ENCODE measurements at regions not wholly inside any gene's neighbourhood (a gene's known extent, or its start where the extent isn't known, plus 50 kb on each side); places are given as distances from the start of the nearest gene placed in this dataset.

DNA sequence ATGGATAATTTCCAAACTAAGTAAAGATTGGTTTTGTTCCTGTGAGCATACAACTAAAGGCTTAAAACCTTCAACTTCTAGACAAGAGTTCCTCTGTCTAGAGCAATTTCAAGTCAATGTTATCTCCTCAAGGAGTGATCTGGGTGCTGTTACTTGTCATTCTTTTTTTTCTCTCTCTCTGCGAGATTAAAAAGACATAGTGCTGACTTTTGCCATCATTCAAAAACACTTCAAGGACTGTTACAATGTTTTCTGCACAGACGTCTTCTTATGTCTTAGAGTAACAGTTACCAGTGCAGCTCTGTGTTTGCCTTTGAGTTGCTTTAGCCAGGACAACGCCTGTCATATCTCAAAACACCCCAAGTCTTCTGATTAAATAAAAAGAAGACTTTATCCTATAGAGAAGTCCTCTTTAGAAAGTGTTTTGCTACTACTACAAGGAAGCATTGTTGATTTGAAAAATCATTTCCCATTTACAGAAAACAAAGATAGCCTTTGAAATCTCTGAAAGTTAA, 263.5 kb upstream of the FERD3L start:
- no peaks in the 10 kb centered on the region for H3K27me3 Mint-ChIP-seq (ENCODE audit: insufficient read depth, low read depth)
- H3K9me3 Mint-ChIP-seq: no peaks in the 10 kb centered on the region
- H3K36me3 Mint-ChIP-seq: no peaks in the 10 kb centered on the region
- no peaks in the 10 kb centered on the region for H3F3A ChIP-seq (ENCODE audit: low read depth)
- H2AFZ ChIP-seq (replicated peaks): no peak overlapping the region
- H3K4me3 ChIP-seq: no peak overlapping the region
- no peak overlapping the region for H3K4me3 Mint-ChIP-seq
- no peak overlapping the region for H3K27ac ChIP-seq
- no peaks in the 10 kb centered on the region for H3K79me2 ChIP-seq (ENCODE audit: low read depth)
- H3K9ac ChIP-seq: no peak overlapping the region
- H3K27me3 ChIP-seq: no peaks in the 10 kb centered on the region
- no peak for DNase-seq (ENCODE audit: low spot score)
- H3K4me1 ChIP-seq: no peaks in the 10 kb centered on the region
- no peak overlapping the region for H3K4me2 ChIP-seq
- no peaks in the 10 kb centered on the region for H3K9me3 ChIP-seq (ENCODE audit: low read depth)
- peaks cover 5% of the 10 kb centered on the region for H3K4me1 Mint-ChIP-seq
- H3K36me3 ChIP-seq: no peaks in the 10 kb centered on the region
- H3K27ac Mint-ChIP-seq: no peak overlapping the region
- no peaks in the 10 kb centered on the region for H4K20me1 ChIP-seq (ENCODE audit: low read depth)
- no peak for TF ChIP-seq EZH2 (IDR thresholded peaks at IDR 0.05)
- TF ChIP-seq, protein P1, sequence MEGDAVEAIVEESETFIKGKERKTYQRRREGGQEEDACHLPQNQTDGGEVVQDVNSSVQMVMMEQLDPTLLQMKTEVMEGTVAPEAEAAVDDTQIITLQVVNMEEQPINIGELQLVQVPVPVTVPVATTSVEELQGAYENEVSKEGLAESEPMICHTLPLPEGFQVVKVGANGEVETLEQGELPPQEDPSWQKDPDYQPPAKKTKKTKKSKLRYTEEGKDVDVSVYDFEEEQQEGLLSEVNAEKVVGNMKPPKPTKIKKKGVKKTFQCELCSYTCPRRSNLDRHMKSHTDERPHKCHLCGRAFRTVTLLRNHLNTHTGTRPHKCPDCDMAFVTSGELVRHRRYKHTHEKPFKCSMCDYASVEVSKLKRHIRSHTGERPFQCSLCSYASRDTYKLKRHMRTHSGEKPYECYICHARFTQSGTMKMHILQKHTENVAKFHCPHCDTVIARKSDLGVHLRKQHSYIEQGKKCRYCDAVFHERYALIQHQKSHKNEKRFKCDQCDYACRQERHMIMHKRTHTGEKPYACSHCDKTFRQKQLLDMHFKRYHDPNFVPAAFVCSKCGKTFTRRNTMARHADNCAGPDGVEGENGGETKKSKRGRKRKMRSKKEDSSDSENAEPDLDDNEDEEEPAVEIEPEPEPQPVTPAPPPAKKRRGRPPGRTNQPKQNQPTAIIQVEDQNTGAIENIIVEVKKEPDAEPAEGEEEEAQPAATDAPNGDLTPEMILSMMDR (IDR thresholded peaks at IDR 0.05): no peak
- TF ChIP-seq EZH2phosphoT487 (IDR thresholded peaks at IDR 0.05): no peak

DNA sequence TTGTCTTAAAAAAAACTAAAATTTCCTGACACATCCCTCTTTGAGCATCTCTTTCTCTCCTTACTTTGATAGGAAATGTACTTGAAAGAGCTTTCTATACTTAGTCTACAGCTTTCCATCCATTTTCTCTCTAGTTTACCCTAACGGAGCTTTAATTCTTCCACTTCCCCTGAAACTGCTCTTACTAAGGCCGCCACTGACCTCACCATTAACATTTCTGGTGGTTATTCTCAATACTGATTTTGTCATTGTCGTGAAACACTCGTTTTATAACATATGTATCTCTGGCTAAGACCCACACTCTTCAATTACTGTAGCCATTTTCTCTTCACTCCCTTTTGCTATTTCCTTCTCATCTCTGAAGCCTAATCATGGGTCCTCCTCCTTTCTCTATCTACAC, 262.0 kb upstream of the FERD3L start:
- DNase-seq (ENCODE audit: low spot score): no peak
- no peaks in the 10 kb centered on the region for H4K20me1 ChIP-seq (ENCODE audit: low read depth)
- H3K4me3 ChIP-seq: no peak overlapping the region
- no peaks in the 10 kb centered on the region for H3K27me3 Mint-ChIP-seq (ENCODE audit: insufficient read depth, low read depth)
- H3K9me3 Mint-ChIP-seq: no peaks in the 10 kb centered on the region
- H3K4me3 Mint-ChIP-seq: no peak overlapping the region
- H3K9ac ChIP-seq: no peak overlapping the region
- H3K27ac ChIP-seq: no peak overlapping the region
- TF ChIP-seq EZH2 (IDR thresholded peaks at IDR 0.05): no peak
- no peak for TF ChIP-seq EZH2phosphoT487 (IDR thresholded peaks at IDR 0.05)
- TF ChIP-seq, protein P1 (IDR thresholded peaks at IDR 0.05): no peak
- H2AFZ ChIP-seq (replicated peaks): no peak overlapping the region
- H3K4me2 ChIP-seq: no peak overlapping the region
- H3K36me3 ChIP-seq: no peaks in the 10 kb centered on the region
- H3K27me3 ChIP-seq: no peaks in the 10 kb centered on the region
- no peaks in the 10 kb centered on the region for H3K79me2 ChIP-seq (ENCODE audit: low read depth)
- no peaks in the 10 kb centered on the region for H3K36me3 Mint-ChIP-seq
- H3K27ac Mint-ChIP-seq: no peak overlapping the region
- H3K4me1 Mint-ChIP-seq: peaks cover 5% of the 10 kb centered on the region
- H3K4me1 ChIP-seq: no peaks in the 10 kb centered on the region
- no peaks in the 10 kb centered on the region for H3F3A ChIP-seq (ENCODE audit: low read depth)
- H3K9me3 ChIP-seq (ENCODE audit: low read depth): no peaks in the 10 kb centered on the region

DNA sequence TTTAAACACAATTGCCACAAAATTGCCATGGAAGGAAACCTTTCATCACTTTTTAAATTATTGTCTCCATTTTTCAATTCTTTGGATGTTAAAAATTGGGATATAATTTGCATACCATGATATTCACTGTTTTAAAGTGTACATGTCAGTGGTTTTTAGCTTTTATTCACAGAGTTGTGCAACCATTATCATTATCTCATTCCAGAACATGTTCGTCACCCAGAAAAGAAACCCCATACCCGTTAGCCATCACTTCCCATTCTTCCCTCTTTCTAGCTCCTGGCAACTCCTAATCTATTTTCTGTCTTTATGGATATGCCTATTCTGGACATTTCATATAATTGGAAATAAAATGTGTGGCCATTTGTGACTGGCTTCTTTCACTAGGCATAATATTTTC, 260.3 kb upstream of the FERD3L start:
- H3F3A ChIP-seq (ENCODE audit: low read depth): no peaks in the 10 kb centered on the region
- H3K9me3 ChIP-seq (ENCODE audit: low read depth): no peaks in the 10 kb centered on the region
- no peak for TF ChIP-seq EZH2phosphoT487 (IDR thresholded peaks at IDR 0.05)
- H3K27ac ChIP-seq: no peak overlapping the region
- peaks cover 1% of the 10 kb centered on the region for H4K20me1 ChIP-seq (ENCODE audit: low read depth)
- no peaks in the 10 kb centered on the region for H3K79me2 ChIP-seq (ENCODE audit: low read depth)
- H3K4me3 ChIP-seq: no peak overlapping the region
- H2AFZ ChIP-seq (replicated peaks): no peak overlapping the region
- Mint-ChIP-seq H3K9me3 (no peaks in the 10 kb centered on the region), H3K36me3 (no peaks in the 10 kb centered on the region), H3K4me1 (peaks cover 13% of the 10 kb centered on the region), H3K4me3 (no peak overlapping the region), H3K27me3 (ENCODE audit: insufficient read depth, low read depth) (no peaks in the 10 kb centered on the region), H3K27ac (no peak overlapping the region)
- no peaks in the 10 kb centered on the region for H3K36me3 ChIP-seq
- H3K4me2 ChIP-seq: no peak overlapping the region
- peaks cover 5% of the 10 kb centered on the region for H3K4me1 ChIP-seq
- H3K9ac ChIP-seq: no peak overlapping the region
- no peak for DNase-seq (ENCODE audit: low spot score)
- no peaks in the 10 kb centered on the region for H3K27me3 ChIP-seq

DNA sequence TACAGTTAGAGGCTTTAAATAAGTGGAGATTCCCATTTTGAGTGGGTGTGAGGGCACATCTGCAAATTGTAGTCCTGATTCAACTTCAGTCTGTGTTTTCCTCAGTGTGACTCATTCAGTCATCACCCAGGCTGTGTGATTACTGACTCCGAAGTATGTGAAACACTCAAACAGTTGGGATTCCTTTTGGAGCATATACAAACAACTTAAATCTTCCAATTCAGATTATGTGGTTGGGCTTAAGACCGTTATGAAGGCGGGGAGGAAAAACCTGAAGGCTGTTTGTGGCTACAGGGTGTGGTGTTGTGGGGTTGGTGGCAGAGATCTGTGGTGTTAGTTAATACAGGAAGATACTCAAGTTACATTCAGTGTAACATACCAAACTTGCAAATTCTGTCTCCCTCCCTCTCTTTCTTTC, 259.7 kb upstream of the FERD3L start:
- Histone ChIP-seq H3K79me2 (ENCODE audit: low read depth) (no peaks in the 10 kb centered on the region), H3K36me3 (no peaks in the 10 kb centered on the region), H3K4me2 (no peak overlapping the region), H3K9me3 (ENCODE audit: low read depth) (no peaks in the 10 kb centered on the region), H2AFZ (replicated peaks) (no peak overlapping the region), H3K27ac (no peak overlapping the region), H4K20me1 (ENCODE audit: low read depth) (peaks cover 4% of the 10 kb centered on the region), H3K27me3 (no peaks in the 10 kb centered on the region), H3K4me3 (no peak overlapping the region), H3K9ac (no peak overlapping the region), H3F3A (ENCODE audit: low read depth) (no peaks in the 10 kb centered on the region), H3K4me1 (peaks cover 12% of the 10 kb centered on the region)
- no peaks in the 10 kb centered on the region for H3K9me3 Mint-ChIP-seq
- no peak for TF ChIP-seq EZH2 (IDR thresholded peaks at IDR 0.05)
- TF ChIP-seq EZH2phosphoT487 (IDR thresholded peaks at IDR 0.05): no peak
- TF ChIP-seq, protein P1 (IDR thresholded peaks at IDR 0.05): no peak
- no peak overlapping the region for H3K27ac Mint-ChIP-seq
- peaks cover 17% of the 10 kb centered on the region for H3K4me1 Mint-ChIP-seq
- no peaks in the 10 kb centered on the region for H3K27me3 Mint-ChIP-seq (ENCODE audit: insufficient read depth, low read depth)
- no peaks in the 10 kb centered on the region for H3K36me3 Mint-ChIP-seq
- no peak overlapping the region for H3K4me3 Mint-ChIP-seq
- peak; percentile 2 for DNase-seq (ENCODE audit: low spot score)
